ENCODE measurements at regions not wholly inside any gene's neighbourhood (a gene's known extent, or its start where the extent isn't known, plus 50 kb on each side); places are given as distances from the start of the nearest gene placed in this dataset.

DNA sequence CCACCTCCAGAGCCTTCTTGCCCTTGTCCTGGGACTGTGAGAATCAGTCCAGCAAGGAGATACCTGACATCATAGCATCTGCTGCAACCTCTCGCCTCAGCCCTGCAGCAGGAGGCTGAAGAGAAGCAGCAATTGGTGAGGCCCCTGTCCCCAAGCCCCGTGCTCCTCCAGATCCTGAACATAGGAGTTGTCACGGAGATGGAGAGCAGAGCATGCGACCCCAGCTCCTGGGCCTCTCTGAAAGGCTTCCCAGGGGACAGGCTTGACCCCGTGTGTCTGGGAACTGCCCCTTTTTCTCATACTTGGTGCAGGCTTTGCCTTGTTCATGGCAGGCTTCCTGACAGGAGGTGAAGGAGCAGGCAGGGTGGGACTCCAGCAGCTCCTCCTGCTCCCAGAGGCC, 127.7 kb upstream of the PZP start:
- H3K4me1 ChIP-seq (replicated peaks; ENCODE audit: insufficient read depth) = no peaks in the 10 kb centered on the region
- no peaks in the 10 kb centered on the region for H4K20me1 ChIP-seq (ENCODE audit: insufficient read depth)
- no peaks in the 10 kb centered on the region for H3F3A ChIP-seq (ENCODE audit: insufficient read depth, low read depth)
- no peak overlapping the region for H2AFZ ChIP-seq
- no peak overlapping the region for H3K4me3 ChIP-seq
- H3K4me2 ChIP-seq = no peak overlapping the region
- 0 out of 2 replicates have a peak, but pooled peaks cover 7% of the 10 kb centered on the region for H3K27me3 ChIP-seq (ENCODE audit: insufficient read depth, low read depth)
- TF ChIP-seq EZH2 (IDR thresholded peaks at IDR 0.05; ENCODE audit: low read depth) = no peak
- TF ChIP-seq, protein P1, sequence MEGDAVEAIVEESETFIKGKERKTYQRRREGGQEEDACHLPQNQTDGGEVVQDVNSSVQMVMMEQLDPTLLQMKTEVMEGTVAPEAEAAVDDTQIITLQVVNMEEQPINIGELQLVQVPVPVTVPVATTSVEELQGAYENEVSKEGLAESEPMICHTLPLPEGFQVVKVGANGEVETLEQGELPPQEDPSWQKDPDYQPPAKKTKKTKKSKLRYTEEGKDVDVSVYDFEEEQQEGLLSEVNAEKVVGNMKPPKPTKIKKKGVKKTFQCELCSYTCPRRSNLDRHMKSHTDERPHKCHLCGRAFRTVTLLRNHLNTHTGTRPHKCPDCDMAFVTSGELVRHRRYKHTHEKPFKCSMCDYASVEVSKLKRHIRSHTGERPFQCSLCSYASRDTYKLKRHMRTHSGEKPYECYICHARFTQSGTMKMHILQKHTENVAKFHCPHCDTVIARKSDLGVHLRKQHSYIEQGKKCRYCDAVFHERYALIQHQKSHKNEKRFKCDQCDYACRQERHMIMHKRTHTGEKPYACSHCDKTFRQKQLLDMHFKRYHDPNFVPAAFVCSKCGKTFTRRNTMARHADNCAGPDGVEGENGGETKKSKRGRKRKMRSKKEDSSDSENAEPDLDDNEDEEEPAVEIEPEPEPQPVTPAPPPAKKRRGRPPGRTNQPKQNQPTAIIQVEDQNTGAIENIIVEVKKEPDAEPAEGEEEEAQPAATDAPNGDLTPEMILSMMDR (conservative IDR thresholded peaks at IDR 0.05) = no peak
- POLR2A ChIA-PET (ENCODE audit: unreplicated experiment) = no interaction called here
- CTCF ChIA-PET = no interaction called here
- intact Hi-C loops (cut with micrococcal nuclease; ENCODE audit: unreplicated experiment) = no loop called here
- DNase-seq = no peak
- no peak overlapping the region for H3K27ac ChIP-seq
- H3K79me2 ChIP-seq (ENCODE audit: low read depth) = no peaks in the 10 kb centered on the region
- no peaks in the 10 kb centered on the region for H3K9me3 ChIP-seq (ENCODE audit: insufficient read depth, low read depth)
- no TSS peak for BruUV-seq (replicated peaks)
- no peaks in the 10 kb centered on the region for H3K9me2 ChIP-seq (ENCODE audit: insufficient read depth)
- H3K36me3 ChIP-seq (ENCODE audit: low read depth) = no peaks in the 10 kb centered on the region

DNA sequence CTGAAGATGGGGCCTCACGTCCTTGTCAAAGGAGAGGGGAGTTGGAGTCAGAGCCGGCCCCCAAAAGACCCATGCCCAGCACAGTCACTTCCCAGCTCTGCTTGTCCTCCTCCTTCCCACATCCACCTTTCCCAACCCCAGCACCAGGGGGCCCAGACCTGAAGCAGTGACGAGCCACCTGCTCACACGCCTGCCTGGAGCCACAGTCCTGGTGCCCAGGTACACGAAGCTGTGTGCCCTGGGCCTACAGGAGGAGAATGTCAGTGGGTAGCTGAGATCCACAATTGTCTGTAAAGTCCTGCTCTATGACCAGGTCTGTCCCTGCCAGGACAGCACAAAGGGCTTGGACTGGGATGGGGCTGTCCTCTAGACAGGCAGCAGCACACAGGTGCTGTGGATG, 126.8 kb upstream of the PZP start:
- Histone ChIP-seq H3K27me3 (ENCODE audit: insufficient read depth, low read depth) (0 out of 2 replicates have a peak, but pooled peaks cover 5% of the 10 kb centered on the region), H2AFZ (no peak overlapping the region), H3K4me3 (no peak overlapping the region), H3K9me2 (ENCODE audit: insufficient read depth) (no peaks in the 10 kb centered on the region), H3K79me2 (ENCODE audit: low read depth) (no peaks in the 10 kb centered on the region), H3K4me1 (replicated peaks; ENCODE audit: insufficient read depth) (no peaks in the 10 kb centered on the region), H3K36me3 (ENCODE audit: low read depth) (no peaks in the 10 kb centered on the region), H3K9me3 (ENCODE audit: insufficient read depth, low read depth) (no peaks in the 10 kb centered on the region), H3K27ac (no peak overlapping the region), H3F3A (ENCODE audit: insufficient read depth, low read depth) (no peaks in the 10 kb centered on the region), H3K4me2 (no peak overlapping the region), H4K20me1 (ENCODE audit: insufficient read depth) (no peaks in the 10 kb centered on the region)
- intact Hi-C loops (cut with micrococcal nuclease; ENCODE audit: unreplicated experiment) = loop anchor here (5.0 kb wide), 1 partner anchor 297 kb away; no protein-coding TSS in a partner anchor
- no peak for TF ChIP-seq EZH2 (IDR thresholded peaks at IDR 0.05; ENCODE audit: low read depth)
- TF ChIP-seq, protein P1 (conservative IDR thresholded peaks at IDR 0.05) = no peak
- no TSS peak for BruUV-seq (replicated peaks)
- DNase-seq = no peak
- CTCF ChIA-PET = no interaction called here
- POLR2A ChIA-PET (ENCODE audit: unreplicated experiment) = no interaction called here

DNA sequence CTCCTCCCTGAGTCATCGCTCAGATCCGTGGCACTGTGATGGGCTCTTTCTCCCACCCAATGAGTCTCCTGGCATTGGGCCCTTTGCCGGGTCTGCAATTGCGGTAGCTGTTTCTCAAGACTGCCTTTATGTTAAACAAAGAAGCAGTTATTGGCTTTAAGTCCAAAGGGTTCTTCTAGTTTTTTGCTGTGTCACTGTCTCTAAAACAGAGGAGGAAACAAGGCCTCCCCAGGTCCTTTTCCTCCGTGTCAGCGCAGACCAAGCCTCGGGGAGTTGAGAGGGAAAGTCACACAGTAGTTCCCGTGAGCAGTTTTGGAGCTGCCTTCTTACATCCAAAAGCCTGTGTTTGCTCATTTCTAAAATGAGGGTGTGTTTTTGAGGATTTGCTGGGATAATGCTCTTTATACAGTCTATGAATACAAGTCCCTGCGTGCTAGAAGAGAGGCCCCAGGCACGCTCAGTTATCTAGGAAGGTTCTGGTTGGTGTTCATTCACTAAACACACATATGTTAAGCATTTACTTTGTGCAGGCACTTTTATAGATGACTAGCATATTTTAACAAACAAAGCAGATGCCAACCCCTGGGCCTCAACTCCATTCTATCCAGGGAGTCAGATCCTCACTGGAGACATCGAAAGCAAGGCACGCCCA, 126.0 kb upstream of the PZP start:
- Histone ChIP-seq H3K27me3 (ENCODE audit: insufficient read depth, low read depth) (0 out of 2 replicates have a peak, but pooled peaks cover 5% of the 10 kb centered on the region), H2AFZ (no peak overlapping the region), H3K4me3 (no peak overlapping the region), H3K27ac (no peak overlapping the region), H3F3A (ENCODE audit: insufficient read depth, low read depth) (no peaks in the 10 kb centered on the region), H3K79me2 (ENCODE audit: low read depth) (no peaks in the 10 kb centered on the region), H3K9me3 (ENCODE audit: insufficient read depth, low read depth) (no peaks in the 10 kb centered on the region), H3K36me3 (ENCODE audit: low read depth) (no peaks in the 10 kb centered on the region), H3K9me2 (ENCODE audit: insufficient read depth) (no peaks in the 10 kb centered on the region), H4K20me1 (ENCODE audit: insufficient read depth) (no peaks in the 10 kb centered on the region), H3K4me1 (replicated peaks; ENCODE audit: insufficient read depth) (no peaks in the 10 kb centered on the region), H3K4me2 (no peak overlapping the region)
- DNase-seq = no peak
- ChIA-PET POLR2A (ENCODE audit: unreplicated experiment) (no interaction called here), CTCF (no interaction called here)
- TF ChIP-seq, protein P1 (conservative IDR thresholded peaks at IDR 0.05) = no peak
- TF ChIP-seq EZH2 (IDR thresholded peaks at IDR 0.05; ENCODE audit: low read depth) = no peak
- BruUV-seq (replicated peaks) = no TSS peak
- intact Hi-C loops (cut with micrococcal nuclease; ENCODE audit: unreplicated experiment) = loop anchor here (5.0 kb wide), 1 partner anchor 298 kb away; no protein-coding TSS in a partner anchor
